H7 (cell line): ENCODE measurements at regions not wholly inside any gene's neighbourhood (a gene's known extent, or its start where the extent isn't known, plus 50 kb on each side); places are given as distances from the start of the nearest gene placed in this dataset.

ENCODE experiments used
- DNase-seq: peaks from one replicate; pipeline ENCODE4 v3.0.0; 2012
- H3K27me3 ChIP-seq: 2 replicates; pipeline ENCODE4 v1.6.0; 2011; ENCODE audit warnings: mild to moderate bottlenecking, low read length; ENCODE audit not compliant: control insufficient read depth, insufficient read depth
- H3K36me3 ChIP-seq: replicated peaks from 2 replicates; pipeline ENCODE4 v1.5.1; 2011; ENCODE audit warnings: low read length; ENCODE audit not compliant: control insufficient read depth, insufficient read depth
- H3K4me3 ChIP-seq: 2 replicates; pipeline ENCODE4 v1.5.1; 2011; ENCODE audit warnings: low read depth, mild to moderate bottlenecking, control low read depth, low read length, moderate library complexity; ENCODE audit not compliant: insufficient read depth

DNA sequence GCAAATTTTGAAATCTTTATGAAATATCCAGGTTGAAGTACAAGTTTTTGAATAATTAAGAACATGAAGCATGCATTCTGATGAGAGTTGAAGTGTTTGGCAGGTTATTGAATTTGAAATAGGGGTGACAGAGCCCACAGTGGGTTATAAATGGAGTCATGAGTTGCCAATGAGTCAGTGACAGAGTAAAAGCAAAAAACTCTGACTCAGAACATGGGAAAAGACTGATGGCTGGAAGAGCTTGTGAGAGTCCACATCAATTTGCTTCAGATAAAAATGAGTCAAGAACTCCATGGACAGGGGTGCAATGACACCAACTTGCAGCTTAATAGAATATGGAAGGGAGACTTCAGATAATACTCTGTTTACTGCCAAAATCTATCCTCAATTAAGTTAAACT, 105.3 kb downstream of the SLC6A15 start:
- DNase-seq = no peak
- Histone ChIP-seq H3K27me3 (peaks cover 61% of the 10 kb centered on the region), H3K4me3 (no peak overlapping the region), H3K36me3 (no peaks in the 10 kb centered on the region)

GRCh38 chr12:84805474-84805858, 107.1 kb downstream of the SLC6A15 start:
- no peak overlapping the region for H3K4me3 ChIP-seq
- H3K27me3 ChIP-seq = peaks cover 64% of the 10 kb centered on the region
- DNase-seq = peak; percentile 15
- H3K36me3 ChIP-seq = no peaks in the 10 kb centered on the region

DNA sequence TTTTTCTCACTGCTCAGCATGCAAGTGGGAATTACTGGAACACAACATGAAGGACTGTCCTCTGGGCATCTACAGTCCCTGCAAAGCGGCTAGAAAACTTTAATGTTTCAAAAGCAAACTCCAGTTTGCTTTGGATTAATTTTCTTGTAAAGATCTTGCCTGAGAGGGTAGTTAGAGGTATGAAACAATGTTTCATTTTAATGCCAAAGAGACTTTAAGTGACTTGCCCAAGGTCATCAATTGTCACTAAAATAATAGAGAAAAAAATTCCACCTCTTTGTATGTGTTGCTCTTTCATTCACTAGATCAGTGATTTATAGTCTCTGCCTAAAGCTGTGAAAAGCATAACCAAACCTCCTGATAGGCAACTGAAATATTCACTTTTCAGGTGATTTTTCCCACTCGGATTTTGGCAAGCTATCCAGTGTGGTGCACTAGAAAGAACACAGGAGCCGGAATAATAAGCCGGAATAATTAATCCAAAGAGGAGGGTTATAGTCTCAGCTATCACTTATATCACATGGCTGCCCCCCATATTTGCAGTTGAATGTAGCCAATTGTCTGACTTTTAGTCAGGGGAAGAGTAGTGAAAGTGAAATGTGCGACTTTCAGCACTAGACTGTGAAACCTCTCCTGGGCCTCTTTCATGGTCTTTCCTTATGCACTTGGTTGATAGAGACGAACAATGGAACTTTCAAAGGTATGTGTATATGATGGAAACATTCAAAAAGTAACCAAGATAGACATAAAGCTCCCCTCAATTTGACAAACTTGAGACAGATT, 107.7 kb downstream of the SLC6A15 start:
- H3K36me3 ChIP-seq = no peaks in the 10 kb centered on the region
- peaks cover 64% of the 10 kb centered on the region for H3K27me3 ChIP-seq
- H3K4me3 ChIP-seq = no peak overlapping the region
- DNase-seq = peak; percentile 3

DNA sequence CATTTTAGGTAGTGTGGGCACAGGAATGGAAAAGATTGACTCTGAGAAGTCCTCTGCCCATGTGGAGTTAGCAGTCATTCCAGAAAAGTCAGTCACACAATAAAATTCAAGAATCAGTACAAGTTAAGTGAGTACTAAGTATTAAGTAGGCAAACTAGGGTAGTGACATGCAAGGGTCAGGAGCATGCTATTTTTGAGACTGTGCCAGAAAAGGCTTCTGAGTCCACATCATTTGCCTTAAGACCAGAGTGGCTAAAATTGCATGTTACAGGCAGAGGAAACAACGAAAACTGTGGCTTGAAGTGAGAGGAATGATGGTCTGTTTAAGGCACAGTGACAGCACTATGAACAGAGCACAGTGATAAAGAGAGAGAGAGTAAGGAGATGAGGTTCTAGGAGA, 108.9 kb downstream of the SLC6A15 start:
- H3K27me3 ChIP-seq = peaks cover 58% of the 10 kb centered on the region
- DNase-seq = no peak

DNA sequence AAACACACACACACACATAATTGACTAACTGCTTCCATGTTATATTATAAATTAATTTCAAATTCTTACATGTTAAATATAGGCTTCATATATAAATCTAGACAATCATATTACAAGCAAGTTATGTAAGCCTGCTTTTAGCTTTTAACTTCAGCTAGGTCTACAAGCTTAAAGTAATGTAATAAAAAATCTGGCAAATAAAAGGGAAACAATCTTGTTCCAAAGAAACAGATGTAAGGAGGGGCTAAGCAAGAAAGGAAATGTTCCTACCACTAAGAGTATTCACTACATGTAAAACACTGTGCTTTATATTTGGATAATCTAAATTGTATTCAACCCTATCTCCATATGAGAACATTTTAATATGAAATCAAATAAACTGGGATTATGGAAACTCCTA, 110.4 kb downstream of the SLC6A15 start:
- DNase-seq = no peak
- Histone ChIP-seq H3K36me3 (no peaks in the 10 kb centered on the region), H3K4me3 (no peak overlapping the region), H3K27me3 (peaks cover 46% of the 10 kb centered on the region)

More for the DNA sequence above, 108.9 kb downstream of the SLC6A15 start:
- Histone ChIP-seq H3K4me3 (no peak overlapping the region), H3K36me3 (no peaks in the 10 kb centered on the region)

DNA sequence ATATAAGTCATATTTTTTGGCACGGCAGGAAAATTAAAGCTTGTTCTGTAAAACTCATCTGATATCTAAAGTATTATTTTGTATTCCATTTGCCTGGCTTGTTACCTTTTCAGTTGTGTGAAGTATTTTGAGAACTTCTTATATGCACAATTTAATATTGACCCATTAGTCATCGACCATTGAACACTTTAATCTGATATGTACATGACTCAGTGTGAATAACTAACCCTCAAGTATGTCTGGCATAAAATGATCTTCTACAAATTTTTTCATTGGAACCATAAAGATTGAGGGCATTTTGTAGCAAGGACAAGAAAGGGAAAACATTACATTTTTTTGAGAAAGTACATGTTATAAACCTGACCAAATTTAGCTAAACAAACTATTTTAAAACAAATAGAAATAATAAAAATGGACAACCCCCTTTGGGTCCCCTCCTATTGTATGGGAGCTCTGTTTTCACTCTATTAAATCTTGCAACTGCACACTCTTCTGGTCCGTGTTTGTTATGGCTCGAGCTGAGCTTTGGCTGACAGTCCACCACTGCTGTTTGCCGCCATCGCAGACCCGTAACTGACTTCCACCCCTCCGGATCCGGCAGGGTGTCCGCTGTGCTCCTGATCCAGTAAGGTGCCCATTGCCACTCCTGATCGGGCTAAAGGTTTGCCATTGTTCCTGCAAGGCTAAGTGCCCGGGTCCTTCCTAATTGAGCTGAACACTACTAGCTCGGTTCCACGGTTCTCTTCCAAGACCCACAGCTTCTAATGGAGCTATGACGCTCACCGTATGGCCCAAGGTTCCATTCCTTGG, 118.8 kb downstream of the SLC6A15 start:
- Histone ChIP-seq H3K4me3 (no peak overlapping the region), H3K36me3 (no peaks in the 10 kb centered on the region), H3K27me3 (no peaks in the 10 kb centered on the region)
- no peak for DNase-seq

GRCh38 chr12:84791444-84791843, 121.2 kb downstream of the SLC6A15 start:
- DNase-seq = no peak
- no peaks in the 10 kb centered on the region for H3K36me3 ChIP-seq
- no peak overlapping the region for H3K4me3 ChIP-seq
- no peaks in the 10 kb centered on the region for H3K27me3 ChIP-seq

GRCh38 chr12:84789184-84789583, 123.4 kb downstream of the SLC6A15 start:
- Histone ChIP-seq H3K36me3 (no peaks in the 10 kb centered on the region), H3K27me3 (no peaks in the 10 kb centered on the region), H3K4me3 (no peak overlapping the region)
- no peak for DNase-seq

DNA sequence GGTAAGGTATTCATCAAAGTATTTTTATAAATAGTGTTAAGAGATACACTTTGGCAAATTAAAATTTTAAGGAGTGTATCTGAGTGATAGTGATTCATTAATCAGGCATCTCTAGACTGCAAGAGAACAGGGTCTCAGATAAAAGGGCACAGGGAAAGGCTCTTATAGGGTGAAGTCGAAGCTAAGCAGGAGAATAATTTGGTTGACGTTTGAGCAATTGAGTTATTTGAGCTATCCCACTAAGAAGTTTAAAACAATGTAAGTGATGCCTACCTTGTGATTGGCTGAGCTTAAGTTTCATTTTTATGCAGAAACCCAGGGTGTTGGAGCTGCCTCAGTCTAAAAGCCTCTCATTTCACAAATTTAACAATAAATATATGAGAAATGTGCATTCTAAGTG, 125.3 kb downstream of the SLC6A15 start:
- no peaks in the 10 kb centered on the region for H3K36me3 ChIP-seq
- DNase-seq = no peak
- H3K27me3 ChIP-seq = no peaks in the 10 kb centered on the region
- H3K4me3 ChIP-seq = no peak overlapping the region

GRCh38 chr12:84786622-84787021, 126.0 kb downstream of the SLC6A15 start:
- Histone ChIP-seq H3K36me3 (no peaks in the 10 kb centered on the region), H3K27me3 (no peaks in the 10 kb centered on the region), H3K4me3 (no peak overlapping the region)
- DNase-seq = no peak

GRCh38 chr12:84785951-84786350, 126.6 kb downstream of the SLC6A15 start:
- H3K4me3 ChIP-seq = no peak overlapping the region
- H3K36me3 ChIP-seq = no peaks in the 10 kb centered on the region
- DNase-seq = no peak
- no peaks in the 10 kb centered on the region for H3K27me3 ChIP-seq

DNA sequence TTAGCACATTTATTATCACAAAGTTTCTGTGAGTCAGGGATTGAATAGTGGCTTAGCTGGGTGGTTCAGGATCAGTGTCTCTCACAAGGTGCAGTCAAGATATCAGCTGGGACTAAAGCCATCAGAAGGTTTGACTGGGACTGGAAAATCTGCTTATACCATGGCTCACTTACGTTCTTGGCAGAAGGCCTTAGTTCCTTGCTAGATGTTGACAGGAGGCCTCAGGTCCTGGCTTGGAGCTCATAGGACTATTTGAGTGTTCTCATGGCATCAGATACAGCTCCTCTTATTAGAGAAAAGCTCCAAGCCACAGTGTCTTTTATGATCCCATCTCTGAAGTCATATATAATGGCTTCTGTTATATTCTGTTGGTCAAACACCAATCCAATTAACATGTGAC, 127.3 kb downstream of the SLC6A15 start:
- H3K4me3 ChIP-seq = no peak overlapping the region
- no peaks in the 10 kb centered on the region for H3K36me3 ChIP-seq
- no peak for DNase-seq
- no peaks in the 10 kb centered on the region for H3K27me3 ChIP-seq

GRCh38 chr12:84779169-84779568, 133.4 kb downstream of the SLC6A15 start:
- Histone ChIP-seq H3K27me3 (no peaks in the 10 kb centered on the region), H3K36me3 (no peaks in the 10 kb centered on the region), H3K4me3 (no peak overlapping the region)
- no peak for DNase-seq

GRCh38 chr12:84772281-84772680, 140.3 kb downstream of the SLC6A15 start:
- H3K4me3 ChIP-seq = no peak overlapping the region
- DNase-seq = no peak
- no peaks in the 10 kb centered on the region for H3K36me3 ChIP-seq
- H3K27me3 ChIP-seq = no peaks in the 10 kb centered on the region

GRCh38 chr12:84767079-84767478, 145.5 kb downstream of the SLC6A15 start:
- DNase-seq = no peak
- Histone ChIP-seq H3K4me3 (no peak overlapping the region), H3K36me3 (no peaks in the 10 kb centered on the region), H3K27me3 (no peaks in the 10 kb centered on the region)
